ENCODE measurements at regions not wholly inside any gene's neighbourhood (a gene's known extent, or its start where the extent isn't known, plus 50 kb on each side); places are given as distances from the start of the nearest gene placed in this dataset.
A peak's percentile ranks its signal among the peaks of the same experiment; 100 is the strongest.

GRCh38 chr7:118330388-118330787 is 105.9 kb downstream of the ANKRD7 start:
- DNase-seq (no peak), ATAC-seq (no peak)
- intact Hi-C loops (cut with DNase I) = no loop called here
- 68 to 85% (median 82%) methylated on average over 3 of the region's 3 CpGs for WGBS, 4 donors
- TF ChIP-seq CTCF (IDR thresholded peaks at IDR 0.05) (no peak), POLR2A (IDR thresholded peaks at IDR 0.05) (no peak)
- no peaks in the 10 kb centered on the region for H3K36me3 ChIP-seq
- H3K27me3 ChIP-seq = peaks cover 0 to 6% (median 0%) of the 10 kb centered on the region in 9 donors
- no peaks in the 10 kb centered on the region for H3K9me3 ChIP-seq
- no peaks in the 10 kb centered on the region for H3K4me1 ChIP-seq
- no peak overlapping the region for H3K27ac ChIP-seq
- no peak overlapping the region for H3K4me3 ChIP-seq

- TF ChIP-seq POLR2A (IDR thresholded peaks at IDR 0.05) (no peak), CTCF (IDR thresholded peaks at IDR 0.05) (no peak)
- DNase-seq = no peak
- Histone ChIP-seq H3K9me3 (no peaks in the 10 kb centered on the region), H3K4me1 (no peaks in the 10 kb centered on the region), H3K27me3 (no peaks in the 10 kb centered on the region), H3K27ac (no peak overlapping the region), H3K36me3 (no peaks in the 10 kb centered on the region), H3K4me3 (no peak overlapping the region)
- intact Hi-C loops (cut with DNase I) = no loop called here
- no peak for ATAC-seq
These were observed 122.2 kb downstream of the ANKRD7 start for GRCh38 chr7:118346748-118347147.

GRCh38 chr7:118349604-118350003 is 125.1 kb downstream of the ANKRD7 start:
- no peak for ATAC-seq
- Histone ChIP-seq H3K4me3 (no peak overlapping the region), H3K9me3 (no peaks in the 10 kb centered on the region), H3K27ac (no peak overlapping the region), H3K36me3 (no peaks in the 10 kb centered on the region), H3K27me3 (no peaks in the 10 kb centered on the region), H3K4me1 (no peaks in the 10 kb centered on the region)
- no peak for TF ChIP-seq POLR2A (IDR thresholded peaks at IDR 0.05)
- DNase-seq = no peak
- intact Hi-C loops (cut with DNase I) = loop anchor here in 4 of 10 donors (5.0 to 10.0 kb wide), 2 partner anchors 383 to 825 kb away; no protein-coding TSS in a partner anchor
- 14 to 24% (median 19%) methylated on average over 1 of the region's 1 CpG for WGBS, 4 donors

- TF ChIP-seq POLR2A (IDR thresholded peaks at IDR 0.05) = no peak
- TF ChIP-seq CTCF (IDR thresholded peaks at IDR 0.05) = no peak
- Histone ChIP-seq H3K4me3 (no peak overlapping the region), H3K9me3 (no peaks in the 10 kb centered on the region), H3K4me1 (no peaks in the 10 kb centered on the region), H3K27ac (no peak overlapping the region), H3K36me3 (no peaks in the 10 kb centered on the region), H3K27me3 (no peaks in the 10 kb centered on the region)
- WGBS, 4 donors = 57 to 84% (median 72%) methylated on average over 1 of the region's 1 CpG
- DNase-seq (no peak), ATAC-seq (no peak)
- intact Hi-C loops (cut with DNase I) = loop anchor here in 4 of 10 donors (5.0 to 10.0 kb wide), 2 partner anchors 382 to 825 kb away; no protein-coding TSS in a partner anchor
These were observed 125.8 kb downstream of the ANKRD7 start for GRCh38 chr7:118350260-118350659.

- peaks cover 0 to 11% (median 2%) of the 10 kb centered on the region in 12 donors for H3K9me3 ChIP-seq
- TF ChIP-seq POLR2A (IDR thresholded peaks at IDR 0.05) (no peak), CTCF (IDR thresholded peaks at IDR 0.05) (peak in 4 of 12 donors; percentile 5 to 33 (median 23))
- H3K27ac ChIP-seq = no peak overlapping the region
- H3K27me3 ChIP-seq = no peaks in the 10 kb centered on the region
- H3K4me3 ChIP-seq = no peak overlapping the region
- DNase-seq (no peak), ATAC-seq (no peak)
- intact Hi-C loops (cut with DNase I) = loop anchor here in 4 of 10 donors (5.0 to 10.0 kb wide), 2 partner anchors 379 to 822 kb away; no protein-coding TSS in a partner anchor
- 53 to 64% (median 60%) methylated on average over 3 of the region's 3 CpGs for WGBS, 4 donors
- H3K36me3 ChIP-seq = no peaks in the 10 kb centered on the region
- no peaks in the 10 kb centered on the region for H3K4me1 ChIP-seq
These were observed 128.5 kb downstream of the ANKRD7 start for GRCh38 chr7:118352867-118353453.

Data from heart left ventricle (tissue), 16 donors.